ENCODE measurements at regions not wholly inside any gene's neighbourhood (a gene's known extent, or its start where the extent isn't known, plus 50 kb on each side); places are given as distances from the start of the nearest gene placed in this dataset.

DNA sequence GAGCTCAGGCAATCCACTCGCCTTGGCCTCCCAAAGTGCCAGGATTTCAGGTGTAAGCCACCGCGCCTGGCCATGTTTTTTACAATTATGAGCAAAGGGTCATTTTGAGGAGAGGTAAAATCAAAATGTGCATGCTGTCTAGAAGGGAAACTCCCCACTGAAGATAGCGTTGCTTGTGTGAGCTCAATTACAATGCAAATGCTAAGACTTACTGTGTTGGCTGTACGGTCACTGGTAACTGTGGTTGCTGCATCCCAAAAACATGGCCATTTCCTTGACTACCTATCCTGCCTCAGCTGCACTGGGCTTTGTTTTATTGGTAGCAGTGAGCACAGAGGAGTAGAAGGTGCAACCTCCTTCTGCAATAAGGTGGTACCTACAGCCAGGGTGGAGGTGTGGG lies 77.4 kb upstream of the SPATA31E1 start:
- Mint-ChIP-seq H3K4me3 (ENCODE audit: low read depth) (no peak overlapping the region), H3K27me3 (no peaks in the 10 kb centered on the region), H3K27ac (no peak overlapping the region), H3K4me1 (ENCODE audit: low read depth) (peaks cover 10% of the 10 kb centered on the region), H3K9me3 (ENCODE audit: low read depth) (peaks cover 11% of the 10 kb centered on the region), H3K36me3 (ENCODE audit: insufficient read depth) (peaks cover 1% of the 10 kb centered on the region)
- TF ChIP-seq, protein P1, sequence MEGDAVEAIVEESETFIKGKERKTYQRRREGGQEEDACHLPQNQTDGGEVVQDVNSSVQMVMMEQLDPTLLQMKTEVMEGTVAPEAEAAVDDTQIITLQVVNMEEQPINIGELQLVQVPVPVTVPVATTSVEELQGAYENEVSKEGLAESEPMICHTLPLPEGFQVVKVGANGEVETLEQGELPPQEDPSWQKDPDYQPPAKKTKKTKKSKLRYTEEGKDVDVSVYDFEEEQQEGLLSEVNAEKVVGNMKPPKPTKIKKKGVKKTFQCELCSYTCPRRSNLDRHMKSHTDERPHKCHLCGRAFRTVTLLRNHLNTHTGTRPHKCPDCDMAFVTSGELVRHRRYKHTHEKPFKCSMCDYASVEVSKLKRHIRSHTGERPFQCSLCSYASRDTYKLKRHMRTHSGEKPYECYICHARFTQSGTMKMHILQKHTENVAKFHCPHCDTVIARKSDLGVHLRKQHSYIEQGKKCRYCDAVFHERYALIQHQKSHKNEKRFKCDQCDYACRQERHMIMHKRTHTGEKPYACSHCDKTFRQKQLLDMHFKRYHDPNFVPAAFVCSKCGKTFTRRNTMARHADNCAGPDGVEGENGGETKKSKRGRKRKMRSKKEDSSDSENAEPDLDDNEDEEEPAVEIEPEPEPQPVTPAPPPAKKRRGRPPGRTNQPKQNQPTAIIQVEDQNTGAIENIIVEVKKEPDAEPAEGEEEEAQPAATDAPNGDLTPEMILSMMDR (IDR thresholded peaks at IDR 0.05; ENCODE audit: unreplicated experiment): no peak
- no peak for DNase-seq (ENCODE audit: low spot score, unreplicated experiment)

DNA sequence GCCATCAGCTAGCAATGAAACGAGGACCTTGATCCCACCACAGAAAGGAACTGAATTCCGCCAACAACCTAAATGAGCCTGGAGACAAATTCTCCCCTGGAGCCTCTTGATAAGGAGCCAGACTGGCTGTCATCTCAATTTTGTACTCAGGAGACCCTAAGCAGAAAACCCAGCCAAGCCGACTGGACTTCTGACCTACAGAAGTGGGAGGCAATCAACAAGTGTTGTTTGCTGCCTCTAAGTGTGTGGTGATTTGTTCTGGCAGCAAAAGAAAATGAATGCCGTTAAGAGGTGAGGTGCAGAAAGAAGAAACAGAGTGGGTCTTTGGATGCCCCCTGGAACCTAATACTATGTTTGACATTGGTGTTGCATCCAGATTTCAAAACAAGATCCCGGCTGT lies 72.7 kb upstream of the SPATA31E1 start:
- Mint-ChIP-seq H3K4me1 (ENCODE audit: low read depth) (no peaks in the 10 kb centered on the region), H3K27me3 (no peaks in the 10 kb centered on the region), H3K27ac (no peak overlapping the region), H3K4me3 (ENCODE audit: low read depth) (no peak overlapping the region), H3K9me3 (ENCODE audit: low read depth) (peaks cover 11% of the 10 kb centered on the region), H3K36me3 (ENCODE audit: insufficient read depth) (peaks cover 1% of the 10 kb centered on the region)
- DNase-seq (ENCODE audit: low spot score, unreplicated experiment): no peak
- TF ChIP-seq, protein P1 (IDR thresholded peaks at IDR 0.05; ENCODE audit: unreplicated experiment): no peak

DNA sequence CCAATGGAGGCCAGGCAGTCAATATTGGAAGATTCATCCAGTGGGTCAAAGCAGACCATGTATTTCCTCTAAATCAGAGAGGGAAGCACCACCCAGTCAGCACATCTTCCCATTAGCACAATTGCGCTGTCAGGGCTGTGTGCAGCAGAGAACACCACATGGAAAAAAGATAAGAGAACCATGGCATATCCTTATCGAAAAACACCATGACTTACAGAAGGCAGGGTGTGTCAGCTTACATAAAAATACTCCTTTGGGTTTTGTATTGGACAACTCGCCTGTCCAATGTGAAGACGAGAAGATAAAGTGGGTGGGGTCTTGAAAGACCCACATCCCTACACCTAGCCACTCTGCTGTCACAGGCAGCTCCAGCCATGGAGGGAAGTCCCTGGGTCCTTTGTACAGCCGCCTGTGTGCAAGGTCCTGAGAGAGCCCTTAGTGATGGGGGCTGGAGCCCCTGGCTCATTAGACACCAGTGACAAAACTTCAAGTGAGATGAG lies 71.9 kb upstream of the SPATA31E1 start:
- no peak overlapping the region for H3K4me3 Mint-ChIP-seq (ENCODE audit: low read depth)

DNA sequence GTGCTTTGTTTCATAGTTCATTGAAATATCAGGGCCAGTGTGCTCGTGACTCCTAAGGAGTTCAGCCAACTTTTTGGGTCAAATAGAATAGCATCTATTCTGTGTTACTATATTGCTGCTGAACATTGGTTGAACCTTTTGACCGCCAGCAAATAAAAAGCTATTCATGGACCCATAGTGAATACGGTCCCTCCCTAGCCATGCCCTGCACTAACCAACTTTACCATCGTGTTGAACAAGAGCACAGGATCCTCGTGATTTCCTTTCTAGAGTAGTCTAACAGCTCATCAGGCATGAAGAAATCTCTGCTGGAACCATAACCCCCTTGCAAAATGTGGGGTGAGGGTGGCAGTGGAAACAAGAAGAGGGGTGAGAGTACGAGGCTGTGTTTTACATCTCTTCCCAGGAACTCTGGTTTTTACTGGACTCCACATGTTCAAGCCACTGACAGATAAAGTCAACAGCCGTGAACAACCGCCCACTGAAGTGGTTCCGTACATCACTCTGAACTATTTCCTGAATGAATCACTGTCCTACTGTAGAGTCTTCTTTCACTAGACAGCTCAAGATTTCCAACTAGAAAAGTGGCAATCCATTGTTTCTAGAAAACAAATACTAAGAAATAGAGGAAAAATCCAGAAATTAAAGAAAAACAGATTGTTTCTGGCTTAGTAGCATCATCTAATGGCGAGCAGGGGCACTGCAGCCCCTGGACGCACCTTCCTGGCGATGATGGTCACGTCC lies 70.1 kb upstream of the SPATA31E1 start:
- H3K4me1 Mint-ChIP-seq (ENCODE audit: low read depth): no peaks in the 10 kb centered on the region
- no peak overlapping the region for H3K4me3 Mint-ChIP-seq (ENCODE audit: low read depth)
- TF ChIP-seq, protein P1 (IDR thresholded peaks at IDR 0.05; ENCODE audit: unreplicated experiment): peak; percentile 91
- H3K27me3 Mint-ChIP-seq: peaks cover 8% of the 10 kb centered on the region
- H3K9me3 Mint-ChIP-seq (ENCODE audit: low read depth): peaks cover 11% of the 10 kb centered on the region
- peaks cover 1% of the 10 kb centered on the region for H3K36me3 Mint-ChIP-seq (ENCODE audit: insufficient read depth)
- DNase-seq (ENCODE audit: low spot score, unreplicated experiment): no peak
- no peak overlapping the region for H3K27ac Mint-ChIP-seq

More for the DNA sequence above, 71.9 kb upstream of the SPATA31E1 start:
- no peak for DNase-seq (ENCODE audit: low spot score, unreplicated experiment)
- no peaks in the 10 kb centered on the region for H3K27me3 Mint-ChIP-seq
- H3K9me3 Mint-ChIP-seq (ENCODE audit: low read depth): peaks cover 11% of the 10 kb centered on the region
- no peak overlapping the region for H3K27ac Mint-ChIP-seq
- H3K36me3 Mint-ChIP-seq (ENCODE audit: insufficient read depth): peaks cover 1% of the 10 kb centered on the region
- TF ChIP-seq, protein P1 (IDR thresholded peaks at IDR 0.05; ENCODE audit: unreplicated experiment): no peak
- H3K4me1 Mint-ChIP-seq (ENCODE audit: low read depth): no peaks in the 10 kb centered on the region

DNA sequence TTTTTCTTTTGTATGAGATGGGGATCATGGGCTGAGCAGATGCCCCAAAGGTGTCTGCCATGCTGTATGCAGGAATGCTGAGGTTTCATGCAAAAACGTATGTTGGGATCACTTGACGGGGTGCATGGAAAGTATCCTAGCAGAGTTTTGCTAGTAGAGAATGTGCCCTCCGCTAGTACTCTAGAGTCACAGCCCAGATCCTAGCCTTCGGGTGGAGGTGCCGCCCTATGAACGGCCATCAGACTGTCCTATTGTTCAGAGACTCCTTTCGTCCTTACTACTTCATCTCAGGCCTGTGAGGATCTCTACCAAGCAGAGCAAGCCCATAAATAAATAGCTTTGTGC lies 69.6 kb upstream of the SPATA31E1 start:
- H3K4me3 Mint-ChIP-seq (ENCODE audit: low read depth): no peak overlapping the region

More for the DNA sequence above, 69.6 kb upstream of the SPATA31E1 start:
- no peak for DNase-seq (ENCODE audit: low spot score, unreplicated experiment)
- TF ChIP-seq, protein P1 (IDR thresholded peaks at IDR 0.05; ENCODE audit: unreplicated experiment): no peak
- Mint-ChIP-seq H3K27me3 (peaks cover 8% of the 10 kb centered on the region), H3K27ac (no peak overlapping the region), H3K4me1 (ENCODE audit: low read depth) (no peaks in the 10 kb centered on the region), H3K9me3 (ENCODE audit: low read depth) (peaks cover 7% of the 10 kb centered on the region), H3K36me3 (ENCODE audit: insufficient read depth) (no peaks in the 10 kb centered on the region)

Measured in progenitor cell of endocrine pancreas (in vitro differentiated cells).